ENCODE measurements at regions not wholly inside any gene's neighbourhood (a gene's known extent, or its start where the extent isn't known, plus 50 kb on each side); places are given as distances from the start of the nearest gene placed in this dataset.

DNA sequence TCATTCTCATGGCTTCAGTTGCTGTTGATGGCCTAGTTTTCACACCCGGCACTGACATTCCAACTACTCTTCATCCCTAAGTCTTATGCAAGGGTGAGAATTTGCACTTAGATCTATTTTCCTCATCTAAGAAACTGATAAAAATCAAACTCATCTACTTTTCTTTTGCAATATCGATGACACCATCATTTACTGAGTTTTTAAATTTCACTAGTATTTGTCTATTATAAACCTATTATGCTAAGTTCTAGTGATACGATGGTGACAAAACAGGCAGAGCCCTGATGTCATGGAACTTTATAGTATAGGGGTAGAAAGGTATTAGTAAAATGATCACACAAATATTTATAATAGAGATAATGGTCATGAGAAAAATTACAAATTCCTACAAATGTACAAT, 167.9 kb upstream of the CITED2 start:
- DNase-seq (ENCODE audit: unreplicated experiment), result no peak
- no peak overlapping the region for H3K27ac Mint-ChIP-seq (ENCODE audit: low read depth, unreplicated experiment)
- no TSS peak for BruUV-seq (replicated peaks)
- H3K27me3 Mint-ChIP-seq (ENCODE audit: insufficient read depth, unreplicated experiment), result no peaks in the 10 kb centered on the region
- POLR2A ChIA-PET, result no interaction called here
- no peaks in the 10 kb centered on the region for H3K36me3 Mint-ChIP-seq (ENCODE audit: insufficient read depth, unreplicated experiment)
- H3K4me1 Mint-ChIP-seq (ENCODE audit: insufficient read depth, unreplicated experiment), result peaks cover 14% of the 10 kb centered on the region
- CTCF ChIA-PET, result no interaction called here
- H3K9me3 Mint-ChIP-seq (ENCODE audit: unreplicated experiment), result no peaks in the 10 kb centered on the region
- TF ChIP-seq, protein P1, sequence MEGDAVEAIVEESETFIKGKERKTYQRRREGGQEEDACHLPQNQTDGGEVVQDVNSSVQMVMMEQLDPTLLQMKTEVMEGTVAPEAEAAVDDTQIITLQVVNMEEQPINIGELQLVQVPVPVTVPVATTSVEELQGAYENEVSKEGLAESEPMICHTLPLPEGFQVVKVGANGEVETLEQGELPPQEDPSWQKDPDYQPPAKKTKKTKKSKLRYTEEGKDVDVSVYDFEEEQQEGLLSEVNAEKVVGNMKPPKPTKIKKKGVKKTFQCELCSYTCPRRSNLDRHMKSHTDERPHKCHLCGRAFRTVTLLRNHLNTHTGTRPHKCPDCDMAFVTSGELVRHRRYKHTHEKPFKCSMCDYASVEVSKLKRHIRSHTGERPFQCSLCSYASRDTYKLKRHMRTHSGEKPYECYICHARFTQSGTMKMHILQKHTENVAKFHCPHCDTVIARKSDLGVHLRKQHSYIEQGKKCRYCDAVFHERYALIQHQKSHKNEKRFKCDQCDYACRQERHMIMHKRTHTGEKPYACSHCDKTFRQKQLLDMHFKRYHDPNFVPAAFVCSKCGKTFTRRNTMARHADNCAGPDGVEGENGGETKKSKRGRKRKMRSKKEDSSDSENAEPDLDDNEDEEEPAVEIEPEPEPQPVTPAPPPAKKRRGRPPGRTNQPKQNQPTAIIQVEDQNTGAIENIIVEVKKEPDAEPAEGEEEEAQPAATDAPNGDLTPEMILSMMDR (IDR thresholded peaks at IDR 0.05; ENCODE audit: unreplicated experiment), result no peak
- intact Hi-C loops (cut with micrococcal nuclease), result no loop called here
- no peak overlapping the region for H3K4me3 Mint-ChIP-seq (ENCODE audit: unreplicated experiment)

DNA sequence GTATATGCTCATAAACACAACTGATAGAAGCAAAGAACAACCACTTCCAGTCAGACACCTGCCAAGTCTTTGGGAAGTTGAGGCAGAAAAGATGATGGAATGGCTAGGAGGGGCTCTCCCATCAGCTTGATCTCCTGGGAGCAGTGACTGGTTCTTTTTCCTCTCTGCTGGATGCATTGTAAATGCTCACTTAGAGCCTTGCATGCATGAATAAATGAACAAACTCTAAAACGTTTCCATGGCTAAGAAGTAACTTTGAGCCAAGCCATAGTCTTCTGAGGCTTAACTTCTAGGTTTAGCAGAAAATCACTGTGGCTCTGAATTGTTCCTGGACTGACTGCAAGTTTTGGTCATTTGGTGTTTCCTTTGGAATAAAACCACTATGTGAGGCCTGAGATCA, 166.4 kb upstream of the CITED2 start:
- Mint-ChIP-seq H3K27ac (ENCODE audit: low read depth, unreplicated experiment) (peak overlapping the region; percentile 21), H3K4me3 (ENCODE audit: unreplicated experiment) (no peak overlapping the region), H3K9me3 (ENCODE audit: unreplicated experiment) (no peaks in the 10 kb centered on the region), H3K27me3 (ENCODE audit: insufficient read depth, unreplicated experiment) (no peaks in the 10 kb centered on the region), H3K4me1 (ENCODE audit: insufficient read depth, unreplicated experiment) (peaks cover 14% of the 10 kb centered on the region), H3K36me3 (ENCODE audit: insufficient read depth, unreplicated experiment) (no peaks in the 10 kb centered on the region)
- CTCF ChIA-PET, result no interaction called here
- DNase-seq (ENCODE audit: unreplicated experiment), result no peak
- BruUV-seq (replicated peaks), result no TSS peak
- intact Hi-C loops (cut with micrococcal nuclease), result no loop called here
- TF ChIP-seq, protein P1 (IDR thresholded peaks at IDR 0.05; ENCODE audit: unreplicated experiment), result no peak
- POLR2A ChIA-PET, result interaction anchor here (0.5 to 1.6 kb wide), 5 partner anchors 9 to 1762 kb away, joined by 3 to 4 read pairs (median 4); no protein-coding TSS in a partner anchor

DNA sequence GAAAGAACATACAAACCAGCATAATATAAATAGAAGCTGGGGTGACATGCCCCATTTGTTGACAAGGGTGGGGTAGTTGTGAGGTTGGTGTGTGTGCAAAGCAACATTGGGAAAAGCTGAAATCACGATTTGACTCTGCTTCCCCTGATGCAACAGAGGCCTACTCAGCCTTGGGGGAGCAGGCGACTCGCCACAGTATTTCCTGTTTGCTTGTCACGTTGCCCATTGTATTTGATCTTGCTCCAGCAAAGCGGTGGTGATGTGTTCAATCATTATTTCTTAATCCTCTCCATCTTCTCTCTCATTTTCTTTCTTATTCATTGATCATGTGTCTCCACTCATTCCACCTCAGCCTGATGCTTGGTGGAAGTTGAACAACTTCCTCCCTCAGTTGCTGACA, 165.8 kb upstream of the CITED2 start:
- Mint-ChIP-seq H3K36me3 (ENCODE audit: insufficient read depth, unreplicated experiment) (no peaks in the 10 kb centered on the region), H3K27me3 (ENCODE audit: insufficient read depth, unreplicated experiment) (no peaks in the 10 kb centered on the region), H3K27ac (ENCODE audit: low read depth, unreplicated experiment) (peak overlapping the region; percentile 21), H3K4me3 (ENCODE audit: unreplicated experiment) (no peak overlapping the region), H3K9me3 (ENCODE audit: unreplicated experiment) (no peaks in the 10 kb centered on the region), H3K4me1 (ENCODE audit: insufficient read depth, unreplicated experiment) (peaks cover 14% of the 10 kb centered on the region)
- TF ChIP-seq, protein P1 (IDR thresholded peaks at IDR 0.05; ENCODE audit: unreplicated experiment), result no peak
- BruUV-seq (replicated peaks), result no TSS peak
- DNase-seq (ENCODE audit: unreplicated experiment), result peak; percentile 62
- ChIA-PET POLR2A (interaction anchor here (0.6 to 1.6 kb wide), 4 partner anchors 29 to 1062 kb away, joined by 3 to 4 read pairs (median 4); no protein-coding TSS in a partner anchor), CTCF (no interaction called here)
- intact Hi-C loops (cut with micrococcal nuclease), result no loop called here

DNA sequence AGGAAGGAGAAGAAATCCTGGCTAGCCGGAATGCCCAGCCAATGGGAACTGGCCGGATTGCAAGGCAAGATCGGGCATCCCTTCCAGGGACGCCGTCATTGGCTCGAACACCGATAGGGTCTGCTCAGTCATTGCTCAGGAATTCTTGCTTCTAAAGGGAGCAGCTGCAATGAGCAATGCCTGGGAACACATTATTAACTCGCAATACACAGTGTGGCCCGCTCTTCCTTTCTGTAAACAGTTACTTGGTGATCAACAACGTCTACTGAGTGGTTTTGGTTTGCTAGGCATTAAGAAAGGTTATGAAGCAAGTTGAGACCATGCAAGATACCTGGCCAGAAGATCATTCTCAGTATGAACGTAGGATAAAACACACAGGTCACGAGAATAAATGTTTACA, 165.4 kb upstream of the CITED2 start:
- DNase-seq (ENCODE audit: unreplicated experiment), result peak; percentile 89
- ChIA-PET CTCF (interaction anchor here (0.7 kb wide), 1 partner anchor 7 kb away, joined by 4 read pairs; no protein-coding TSS in a partner anchor), POLR2A (interaction anchor here (0.6 to 1.6 kb wide), 2 partner anchors 29 to 1062 kb away, joined by 4 read pairs; no protein-coding TSS in a partner anchor)
- Mint-ChIP-seq H3K27ac (ENCODE audit: low read depth, unreplicated experiment) (peak overlapping the region; percentile 21), H3K4me3 (ENCODE audit: unreplicated experiment) (peak overlapping the region; percentile 18), H3K27me3 (ENCODE audit: insufficient read depth, unreplicated experiment) (no peaks in the 10 kb centered on the region), H3K9me3 (ENCODE audit: unreplicated experiment) (no peaks in the 10 kb centered on the region), H3K4me1 (ENCODE audit: insufficient read depth, unreplicated experiment) (peaks cover 14% of the 10 kb centered on the region), H3K36me3 (ENCODE audit: insufficient read depth, unreplicated experiment) (no peaks in the 10 kb centered on the region)
- TF ChIP-seq, protein P1 (IDR thresholded peaks at IDR 0.05; ENCODE audit: unreplicated experiment), result no peak
- no TSS peak for BruUV-seq (replicated peaks)
- intact Hi-C loops (cut with micrococcal nuclease), result no loop called here

Measured in MCF 10A (cell line).